Heart right ventricle (tissue), 16 donors: ENCODE measurements at regions not wholly inside any gene's neighbourhood (a gene's known extent, or its start where the extent isn't known, plus 50 kb on each side); places are given as distances from the start of the nearest gene placed in this dataset.

Experiments used
- ATAC-seq, 8 donors: fragments of 200-7000 bp; cut with Tn5 transposase; one replicate each; pipeline ENCODE4 v1.9.1; 2020; ENCODE audit warnings: mild to moderate bottlenecking in 8 of 8, moderate library complexity in 8 of 8, moderate number of reproducible peaks in 1 of 8
- DNase-seq, 2 donors: peaks; one replicate each; pipeline ENCODE4 v3.0.0-alpha.2; 2020
- H3K27ac ChIP-seq, 10 donors: fragments of 200-600 bp; sonication (generic) in 2 of 10; one replicate each; pipeline versions ENCODE4 v1.5.0 to v1.8.0; 2020 to 2022; ENCODE audit warnings: mild to moderate bottlenecking in 3 of 10
- H3K27me3 ChIP-seq, 7 donors: fragments of 200-600 bp; one replicate each; pipeline ENCODE4 v1.8.0; 2021 to 2022; ENCODE audit warnings: mild to moderate bottlenecking in 2 of 7
- H3K36me3 ChIP-seq, 9 donors: fragments of 200-600 bp; sonication (generic) in 1 of 9; one replicate each; pipeline versions ENCODE4 v1.5.0 to v1.8.0; 2020 to 2022; ENCODE audit warnings: mild to moderate bottlenecking in 2 of 9
- H3K4me1 ChIP-seq, 9 donors: fragments of 200-600 bp; sonication (generic) in 1 of 9; one replicate each; pipeline versions ENCODE4 v1.5.0 to v1.8.0; 2020 to 2022; ENCODE audit warnings: mild to moderate bottlenecking in 4 of 9
- H3K4me3 ChIP-seq, 10 donors: fragments of 200-600 bp; sonication (generic) in 2 of 10; one replicate each; pipeline versions ENCODE4 v1.5.0 to v1.8.0; 2020 to 2022; ENCODE audit warnings: mild to moderate bottlenecking in 7 of 10, moderate library complexity in 2 of 10
- H3K9me3 ChIP-seq, 11 donors: fragments of 200-600 bp in 10 of 11; sonication (generic) in 2 of 11; one replicate each; pipeline versions ENCODE4 v1.5.0 to v1.8.0; 2013 to 2022; ENCODE audit warnings: mild to moderate bottlenecking in 2 of 11, control low read depth in 1 of 11, moderate library complexity in 1 of 11
- WGBS, 2 donors: extraction: QIAGEN DNeasy Blood & Tissue Kit; methylation state at CpG; one replicate each; pipeline ENCODE4 v1.1.7; 2013; ENCODE audit warnings: inconsistent platforms in 1 of 2; 5-methylcytosine and 5-hydroxymethylcytosine counted together
- intact Hi-C, 10 donors: fragments of 100-400 bp; cut with DNase I; formaldehyde crosslinking; loops; one replicate each; pipeline versions ENCODE4 v1.11.1 to v1.14.2; 2022
- TF ChIP-seq, protein P1 (sequence below), 9 donors: fragments of 200-600 bp; sonication (generic) in 2 of 9; IDR thresholded peaks; one replicate each; pipeline versions ENCODE4 v1.5.0 to v1.8.0; 2021 to 2022; ENCODE audit warnings: antibody characterized with exemption in 9 of 9, mild to moderate bottlenecking in 5 of 9, moderate library complexity in 1 of 9
- donor health status: Arrhythmogenic right ventricular cardiomyopathy.
- donor health status: ischemic (EF 13 %, LVEDD 7.1; RV severe dilation, severe dysfunction).
- donor health status: healthy with polysubstance abuse.
- donor health status: DM: no; HTN: yes; CAD: no.
- donor health status: DM: no; HTN: no; CAD: no.
- donor health status: ischemic (EF 25% LVEDD 6.9; RV normal size, moderate dysfunction).
- donor health status: ischemic (EF 25% LVEDD 5.7; RV mildly dilated, moderate dysfunction).
- donor health status: healthy.
- donor health status: DM: yes; HTN: yes; CAD: no.
- donor health status: Ischemic cardiomyopathy.
- donor health status: ischemic (EF 35%, LVEDD 5.7; RV mildly dilated, moderate dysfunction).
- donor health status: nonischemic (EF 11% LVEDD 7.7; RV severe dilation, severe dysfunction).
- donor health status: DM: yes; HTN: yes; CAD: no.
- donor health status: PGD.
- donor health status: ischemic (EF 29% LVEDD 5.4; RV normal size, mild dysfunction).
- donor health status: nonischemic (EF 23%, LVEDD 6.1; RV moderate dilation, normal function).

GRCh38 chr6:25215881-25216280 lies 63.3 kb upstream of the CARMIL1 start:
- TF ChIP-seq, protein P1, sequence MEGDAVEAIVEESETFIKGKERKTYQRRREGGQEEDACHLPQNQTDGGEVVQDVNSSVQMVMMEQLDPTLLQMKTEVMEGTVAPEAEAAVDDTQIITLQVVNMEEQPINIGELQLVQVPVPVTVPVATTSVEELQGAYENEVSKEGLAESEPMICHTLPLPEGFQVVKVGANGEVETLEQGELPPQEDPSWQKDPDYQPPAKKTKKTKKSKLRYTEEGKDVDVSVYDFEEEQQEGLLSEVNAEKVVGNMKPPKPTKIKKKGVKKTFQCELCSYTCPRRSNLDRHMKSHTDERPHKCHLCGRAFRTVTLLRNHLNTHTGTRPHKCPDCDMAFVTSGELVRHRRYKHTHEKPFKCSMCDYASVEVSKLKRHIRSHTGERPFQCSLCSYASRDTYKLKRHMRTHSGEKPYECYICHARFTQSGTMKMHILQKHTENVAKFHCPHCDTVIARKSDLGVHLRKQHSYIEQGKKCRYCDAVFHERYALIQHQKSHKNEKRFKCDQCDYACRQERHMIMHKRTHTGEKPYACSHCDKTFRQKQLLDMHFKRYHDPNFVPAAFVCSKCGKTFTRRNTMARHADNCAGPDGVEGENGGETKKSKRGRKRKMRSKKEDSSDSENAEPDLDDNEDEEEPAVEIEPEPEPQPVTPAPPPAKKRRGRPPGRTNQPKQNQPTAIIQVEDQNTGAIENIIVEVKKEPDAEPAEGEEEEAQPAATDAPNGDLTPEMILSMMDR (IDR thresholded peaks at IDR 0.05): no peak
- 96% methylated on average over 7 of the region's 7 CpGs for WGBS, 2 donors
- intact Hi-C loops: no loop called here

DNA sequence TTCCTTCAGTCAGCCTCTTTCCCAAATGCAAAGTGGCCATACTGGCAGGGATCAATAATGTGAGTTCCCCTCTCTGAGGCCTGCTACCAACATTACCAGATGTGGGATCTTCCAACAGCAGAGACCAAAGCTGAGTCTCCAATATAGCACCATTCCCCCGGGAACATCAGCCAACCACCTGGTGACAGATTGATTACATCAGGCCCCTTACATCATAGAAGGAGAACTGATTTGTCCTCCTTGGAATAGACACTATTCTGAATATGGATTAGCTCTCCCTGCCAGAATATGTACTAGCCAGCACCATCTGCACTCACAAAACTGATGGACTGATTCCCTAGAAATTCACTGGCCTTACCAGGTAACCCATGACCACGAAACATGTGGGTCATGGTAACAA lies 61.9 kb upstream of the CARMIL1 start:
- intact Hi-C loops: no loop called here
- WGBS, 2 donors: 89 to 91% methylated on average over 2 of the region's 2 CpGs
- ATAC-seq (no peak), DNase-seq (no peak)
- TF ChIP-seq, protein P1 (IDR thresholded peaks at IDR 0.05): no peak
- Histone ChIP-seq H3K27me3 (no peaks in the 10 kb centered on the region), H3K27ac (no peak overlapping the region), H3K9me3 (peaks cover 0 to 4% (median 0%) of the 10 kb centered on the region in 11 donors), H3K36me3 (no peaks in the 10 kb centered on the region), H3K4me3 (no peak overlapping the region), H3K4me1 (peaks cover 0 to 24% (median 6%) of the 10 kb centered on the region in 9 donors)

More at GRCh38 chr6:25215881-25216280, 63.3 kb upstream of the CARMIL1 start:
- H3K27ac ChIP-seq: no peak overlapping the region
- no peaks in the 10 kb centered on the region for H3K36me3 ChIP-seq
- DNase-seq (no peak), ATAC-seq (no peak)
- peaks cover 0 to 14% (median 6%) of the 10 kb centered on the region in 9 donors for H3K4me1 ChIP-seq
- no peaks in the 10 kb centered on the region for H3K27me3 ChIP-seq
- no peak overlapping the region for H3K4me3 ChIP-seq
- H3K9me3 ChIP-seq: peaks cover 0 to 13% (median 0%) of the 10 kb centered on the region in 11 donors

DNA sequence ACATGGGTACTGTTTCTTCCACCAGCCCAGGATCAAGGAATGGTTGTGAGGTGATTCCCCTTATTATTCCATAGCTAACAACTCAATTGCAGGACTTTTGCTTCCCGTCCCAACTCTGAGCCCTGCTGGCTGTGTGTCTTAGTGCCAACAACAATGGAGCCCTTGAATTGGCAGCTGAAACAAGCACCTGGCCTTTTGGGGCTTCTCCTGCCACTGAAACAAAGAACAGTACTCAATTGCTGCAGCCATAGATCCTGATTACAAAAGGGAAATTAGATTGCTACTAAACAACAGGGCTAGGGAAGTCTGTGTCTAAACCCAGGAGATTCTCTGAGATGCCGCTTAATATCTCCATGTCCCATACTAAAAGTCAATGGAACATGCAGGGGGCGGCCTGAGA lies 61.3 kb upstream of the CARMIL1 start:
- no peaks in the 10 kb centered on the region for H3K36me3 ChIP-seq
- ATAC-seq (no peak), DNase-seq (no peak)
- WGBS, 2 donors: 93 to 99% methylated on average over 3 of the region's 3 CpGs
- TF ChIP-seq, protein P1 (IDR thresholded peaks at IDR 0.05): no peak
- H3K4me1 ChIP-seq: peaks cover 0 to 28% (median 6%) of the 10 kb centered on the region in 9 donors
- intact Hi-C loops: no loop called here
- no peaks in the 10 kb centered on the region for H3K27me3 ChIP-seq
- peaks cover 0 to 3% (median 0%) of the 10 kb centered on the region in 11 donors for H3K9me3 ChIP-seq
- no peak overlapping the region for H3K27ac ChIP-seq
- no peak overlapping the region for H3K4me3 ChIP-seq

DNA sequence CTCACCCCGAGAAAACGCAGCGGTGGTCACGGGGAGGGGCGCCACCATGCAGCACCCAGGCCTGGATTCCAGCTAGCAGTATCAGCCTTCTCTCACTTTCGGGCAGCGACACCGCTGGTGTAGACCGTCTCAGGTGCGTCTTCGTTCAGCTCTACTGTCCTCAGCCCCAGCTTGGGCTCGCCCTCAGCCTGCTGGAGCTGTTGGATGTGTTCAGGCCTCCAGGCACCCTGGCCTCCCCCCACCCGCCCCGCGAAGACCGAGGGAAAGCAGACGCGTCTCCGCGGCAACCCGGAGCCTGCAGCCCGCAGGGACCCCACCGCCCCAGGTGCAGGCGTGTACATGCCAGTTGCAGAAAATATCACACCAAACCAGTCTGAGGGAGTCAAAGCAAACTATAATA lies 60.8 kb upstream of the CARMIL1 start:
- intact Hi-C loops: no loop called here
- peaks cover 0 to 33% (median 9%) of the 10 kb centered on the region in 9 donors for H3K4me1 ChIP-seq
- no peaks in the 10 kb centered on the region for H3K36me3 ChIP-seq
- H3K9me3 ChIP-seq: no peaks in the 10 kb centered on the region
- no peak overlapping the region for H3K4me3 ChIP-seq
- H3K27ac ChIP-seq: no peak overlapping the region
- H3K27me3 ChIP-seq: no peaks in the 10 kb centered on the region
- TF ChIP-seq, protein P1 (IDR thresholded peaks at IDR 0.05): no peak
- DNase-seq (no peak), ATAC-seq (no peak)
- WGBS, 2 donors: 84 to 85% methylated on average over 24 of the region's 24 CpGs
